BJ (cell line): ENCODE measurements at regions not wholly inside any gene's neighbourhood (a gene's known extent, or its start where the extent isn't known, plus 50 kb on each side); places are given as distances from the start of the nearest gene placed in this dataset.

Source experiments
- CTCF ChIA-PET: fragments of 350-600 bp; formaldehyde crosslinking; extraction: SDS; loops from one replicate; lab custom pipeline; 2021; ENCODE audit warnings: antibody characterized with exemption, inconsistent platforms; lab: Yijun Ruan, JAX
- POLR2A ChIA-PET: fragments of 300-600 bp; sonication (Branson Sonifier 250); formaldehyde crosslinking; extraction: SDS; loops from one replicate; lab custom pipeline; 2021; ENCODE audit warnings: antibody characterized with exemption; lab: Charles Lee
- DNase-seq: peaks from one replicate; pipeline ENCODE4 v3.0.0-alpha.2; 2011; ENCODE audit warnings: low read depth
- H3K27me3 ChIP-seq: 2 replicates; pipeline ENCODE4 v1.6.0; 2011; ENCODE audit warnings: low read length; ENCODE audit not compliant: control insufficient read depth, insufficient read depth
- H3K36me3 ChIP-seq: 2 replicates; pipeline ENCODE4 v1.5.1; 2011; ENCODE audit warnings: low read length; ENCODE audit not compliant: control insufficient read depth, insufficient read depth
- H3K4me3 ChIP-seq: 2 replicates; pipeline ENCODE4 v1.5.1; 2011; ENCODE audit warnings: low read depth, mild to moderate bottlenecking, control low read depth, low read length
- CTCF ChIP-seq: IDR thresholded peaks from 2 replicates; pipeline ENCODE4 v1.5.1; 2011; ENCODE audit warnings: low read depth, mild to moderate bottlenecking, control low read depth, inconsistent platforms, low read length, moderate library complexity; ENCODE audit not compliant: insufficient read depth

- Histone ChIP-seq H3K27me3 (no peaks in the 10 kb centered on the region), H3K4me3 (no peak overlapping the region), H3K36me3 (no peaks in the 10 kb centered on the region)
- ChIA-PET POLR2A (no interaction called here), CTCF (no interaction called here)
- TF ChIP-seq CTCF: no peak
- no peak for DNase-seq
These were observed 387.0 kb upstream of the CDH19 start for GRCh38 chr18:66990909-66991308.

DNA sequence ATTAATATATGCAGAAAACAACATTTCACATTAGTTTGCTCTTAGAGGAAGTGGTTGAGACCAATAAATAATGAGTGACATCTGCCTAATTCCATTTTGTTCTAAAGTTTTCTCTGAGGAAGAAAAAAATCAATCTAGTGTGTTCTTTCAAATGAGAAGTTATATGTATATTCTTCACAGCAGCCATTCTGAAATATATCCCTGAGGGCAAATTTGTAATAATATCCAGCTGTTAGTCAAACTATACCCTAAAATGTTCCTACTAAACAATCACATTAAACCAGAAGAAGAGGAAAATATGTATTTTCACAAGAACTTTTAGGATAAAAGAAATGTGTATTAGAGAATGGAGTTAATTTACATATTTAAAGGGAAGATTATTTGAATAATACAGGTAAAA lies 375.1 kb upstream of the CDH19 start:
- DNase-seq: no peak
- POLR2A ChIA-PET: no interaction called here
- H3K4me3 ChIP-seq: no peak overlapping the region
- no peaks in the 10 kb centered on the region for H3K27me3 ChIP-seq
- CTCF ChIA-PET: no interaction called here
- no peaks in the 10 kb centered on the region for H3K36me3 ChIP-seq
- TF ChIP-seq CTCF: no peak

DNA sequence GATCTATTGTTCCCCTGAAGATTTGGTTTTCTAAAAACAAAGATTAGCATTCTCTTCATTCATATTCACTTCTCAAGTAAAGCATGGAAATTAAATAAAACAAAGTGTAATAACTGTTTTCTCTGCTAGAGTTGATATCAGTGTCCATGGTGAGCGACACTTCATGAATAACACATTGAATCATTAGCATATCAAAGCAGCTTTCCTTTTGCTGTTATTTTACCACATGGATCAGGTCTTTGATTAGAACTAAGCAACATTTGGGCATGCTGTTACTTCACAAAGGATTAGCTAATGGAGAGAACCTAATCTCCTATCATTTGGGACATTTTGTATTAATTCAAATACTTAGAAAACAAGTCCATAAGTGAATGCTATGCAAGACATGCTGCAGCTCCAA lies 368.8 kb upstream of the CDH19 start:
- ChIA-PET POLR2A (no interaction called here), CTCF (no interaction called here)
- no peak for TF ChIP-seq CTCF
- no peak for DNase-seq
- Histone ChIP-seq H3K4me3 (no peak overlapping the region), H3K27me3 (no peaks in the 10 kb centered on the region), H3K36me3 (no peaks in the 10 kb centered on the region)

DNA sequence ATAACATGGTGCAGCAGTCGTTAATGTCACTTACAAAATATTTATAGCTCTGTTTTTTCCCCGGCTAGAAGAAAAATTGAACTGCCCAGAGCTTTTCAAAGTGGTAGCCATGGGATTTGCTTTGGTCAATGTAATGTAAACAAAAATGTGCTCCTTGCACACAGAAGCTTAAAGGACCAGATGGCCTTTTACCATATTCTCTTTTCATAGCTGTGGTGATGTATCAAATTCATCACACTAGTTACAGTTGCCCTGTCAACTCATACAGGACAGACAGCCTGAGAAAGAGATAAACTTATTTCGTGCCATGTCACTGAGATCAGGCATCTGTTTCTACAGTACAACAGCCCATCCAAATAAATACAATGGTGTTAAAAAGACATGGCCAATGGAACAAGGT lies 368.1 kb upstream of the CDH19 start:
- POLR2A ChIA-PET: no interaction called here
- CTCF ChIA-PET: no interaction called here
- Histone ChIP-seq H3K36me3 (no peaks in the 10 kb centered on the region), H3K27me3 (no peaks in the 10 kb centered on the region), H3K4me3 (no peak overlapping the region)
- no peak for TF ChIP-seq CTCF
- no peak for DNase-seq

GRCh38 chr18:66966171-66966570 lies 362.3 kb upstream of the CDH19 start:
- no peak for DNase-seq
- Histone ChIP-seq H3K4me3 (no peak overlapping the region), H3K27me3 (no peaks in the 10 kb centered on the region), H3K36me3 (no peaks in the 10 kb centered on the region)
- TF ChIP-seq CTCF: no peak
- POLR2A ChIA-PET: no interaction called here
- CTCF ChIA-PET: no interaction called here
